Stimulated activated naive CD8-positive, alpha-beta T cell treated with anti-CD3 and anti-CD28 coated beads, Interleukin-15, amount 100 ng/mL, for 72 hours (primary cell): ENCODE measurements at regions not wholly inside any gene's neighbourhood (a gene's known extent, or its start where the extent isn't known, plus 50 kb on each side); places are given as distances from the start of the nearest gene placed in this dataset.

ENCODE experiments used
- ATAC-seq: fragments of 150-1000 bp; cut with Tn5 transposase; 2 replicates; pipeline ENCODE4 v1.10.0; 2021; ENCODE audit warnings: mild to moderate bottlenecking, moderate library complexity
- DNase-seq, 2 donors: peaks; one replicate each; pipeline ENCODE4 v3.0.0; 2021 to 2022
- H3K27ac Mint-ChIP-seq, 2 donors: one replicate each; pipeline ENCODE4 v1.8.0; 2022; ENCODE audit warnings: mild to moderate bottlenecking in 2 of 2, mixed read lengths in 2 of 2, moderate library complexity in 2 of 2
- H3K27me3 Mint-ChIP-seq: one replicate; pipeline ENCODE4 v1.8.0; 2022; ENCODE audit warnings: mixed read lengths
- H3K4me1 Mint-ChIP-seq: one replicate; pipeline ENCODE4 v1.8.0; 2022; ENCODE audit warnings: mild to moderate bottlenecking, mixed read lengths
- H3K4me3 Mint-ChIP-seq, 2 donors: one replicate each; pipeline ENCODE4 v1.8.0; 2022; ENCODE audit warnings: mild to moderate bottlenecking in 2 of 2, mixed read lengths in 2 of 2, moderate library complexity in 1 of 2
- H3K9me3 Mint-ChIP-seq, 2 donors: one replicate each; pipeline ENCODE4 v1.8.0; 2022; ENCODE audit warnings: mixed read lengths in 2 of 2

GRCh38 chr4:106708464-106708816, 327.7 kb downstream of the DKK2 start:
- ATAC-seq (no peak), DNase-seq (no peak)
- H3K4me3 Mint-ChIP-seq: no peak overlapping the region
- no peak overlapping the region for H3K27ac Mint-ChIP-seq
- peaks cover 17 to 18% of the 10 kb centered on the region in 2 donors for H3K9me3 Mint-ChIP-seq
- no peaks in the 10 kb centered on the region for H3K27me3 Mint-ChIP-seq
- H3K4me1 Mint-ChIP-seq: no peaks in the 10 kb centered on the region

- H3K9me3 Mint-ChIP-seq: peaks cover 12 to 13% of the 10 kb centered on the region in 2 donors
- DNase-seq: no peak
- no peak overlapping the region for H3K27ac Mint-ChIP-seq
- no peaks in the 10 kb centered on the region for H3K4me1 Mint-ChIP-seq
- no peak overlapping the region for H3K4me3 Mint-ChIP-seq
- H3K27me3 Mint-ChIP-seq: no peaks in the 10 kb centered on the region
- ATAC-seq: no peak
Observed at GRCh38 chr4:106707776-106708463, 328.2 kb downstream of the DKK2 start.

- Mint-ChIP-seq H3K27me3 (no peaks in the 10 kb centered on the region), H3K4me3 (no peak overlapping the region), H3K4me1 (no peaks in the 10 kb centered on the region), H3K9me3 (peaks cover 7 to 8% of the 10 kb centered on the region in 2 donors), H3K27ac (no peak overlapping the region)
- ATAC-seq (no peak), DNase-seq (no peak)
Observed at GRCh38 chr4:106704253-106704870, 331.8 kb downstream of the DKK2 start.

GRCh38 chr4:106700321-106700720, 331.7 kb upstream of the GIMD1 start:
- DNase-seq: no peak
- no peak for ATAC-seq
- H3K9me3 Mint-ChIP-seq: peaks cover under 1% of the 10 kb centered on the region in 2 donors
- no peaks in the 10 kb centered on the region for H3K4me1 Mint-ChIP-seq
- H3K27me3 Mint-ChIP-seq: no peaks in the 10 kb centered on the region
- no peak overlapping the region for H3K4me3 Mint-ChIP-seq
- H3K27ac Mint-ChIP-seq: no peak overlapping the region

- no peak for ATAC-seq
- H3K27ac Mint-ChIP-seq: no peak overlapping the region
- no peak overlapping the region for H3K4me3 Mint-ChIP-seq
- H3K27me3 Mint-ChIP-seq: no peaks in the 10 kb centered on the region
- H3K4me1 Mint-ChIP-seq: no peaks in the 10 kb centered on the region
- peaks cover 0 to 11% of the 10 kb centered on the region in 2 donors for H3K9me3 Mint-ChIP-seq
- DNase-seq: no peak
Observed at GRCh38 chr4:106698621-106699195, 330.1 kb upstream of the GIMD1 start.

- Mint-ChIP-seq H3K27me3 (no peaks in the 10 kb centered on the region), H3K4me1 (no peaks in the 10 kb centered on the region), H3K27ac (no peak overlapping the region), H3K9me3 (peaks cover 0 to 11% of the 10 kb centered on the region in 2 donors), H3K4me3 (no peak overlapping the region)
- ATAC-seq (no peak), DNase-seq (no peak)
Observed at GRCh38 chr4:106695501-106696262, 327.1 kb upstream of the GIMD1 start.

- H3K4me1 Mint-ChIP-seq: no peaks in the 10 kb centered on the region
- no peaks in the 10 kb centered on the region for H3K27me3 Mint-ChIP-seq
- no peak overlapping the region for H3K27ac Mint-ChIP-seq
- no peak overlapping the region for H3K4me3 Mint-ChIP-seq
- DNase-seq (no peak), ATAC-seq (no peak)
- peaks cover 0 to 11% of the 10 kb centered on the region in 2 donors for H3K9me3 Mint-ChIP-seq
Observed at GRCh38 chr4:106694232-106694631, 325.7 kb upstream of the GIMD1 start.

- ATAC-seq: no peak
- Mint-ChIP-seq H3K9me3 (peaks cover 1 to 14% of the 10 kb centered on the region in 2 donors), H3K27me3 (no peaks in the 10 kb centered on the region), H3K4me3 (no peak overlapping the region), H3K27ac (no peak overlapping the region), H3K4me1 (no peaks in the 10 kb centered on the region)
- DNase-seq: no peak
Observed at GRCh38 chr4:106691749-106692148, 323.2 kb upstream of the GIMD1 start.

- Mint-ChIP-seq H3K27me3 (no peaks in the 10 kb centered on the region), H3K9me3 (peaks cover 6 to 23% of the 10 kb centered on the region in 2 donors), H3K4me3 (no peak overlapping the region), H3K4me1 (no peaks in the 10 kb centered on the region), H3K27ac (no peak overlapping the region)
- no peak for DNase-seq
- ATAC-seq: no peak
Observed at GRCh38 chr4:106690487-106690886, 321.9 kb upstream of the GIMD1 start.

GRCh38 chr4:106687026-106687425, 318.4 kb upstream of the GIMD1 start:
- H3K4me1 Mint-ChIP-seq: no peaks in the 10 kb centered on the region
- H3K9me3 Mint-ChIP-seq: peaks cover 19 to 20% of the 10 kb centered on the region in 2 donors
- H3K4me3 Mint-ChIP-seq: no peak overlapping the region
- DNase-seq (no peak), ATAC-seq (no peak)
- H3K27me3 Mint-ChIP-seq: no peaks in the 10 kb centered on the region
- H3K27ac Mint-ChIP-seq: no peak overlapping the region

- peaks cover 19 to 22% of the 10 kb centered on the region in 2 donors for H3K9me3 Mint-ChIP-seq
- H3K27ac Mint-ChIP-seq: no peak overlapping the region
- ATAC-seq: peak; percentile 56
- H3K4me1 Mint-ChIP-seq: no peaks in the 10 kb centered on the region
- no peaks in the 10 kb centered on the region for H3K27me3 Mint-ChIP-seq
- DNase-seq: no peak
- H3K4me3 Mint-ChIP-seq: no peak overlapping the region
Observed at GRCh38 chr4:106681381-106681921, 312.9 kb upstream of the GIMD1 start.

- no peak overlapping the region for H3K4me3 Mint-ChIP-seq
- ATAC-seq: no peak
- no peak for DNase-seq
- H3K27ac Mint-ChIP-seq: peak overlapping the region in 1 of 2 donors; percentile 44
- H3K9me3 Mint-ChIP-seq: peaks cover 13 to 20% of the 10 kb centered on the region in 2 donors
- no peaks in the 10 kb centered on the region for H3K4me1 Mint-ChIP-seq
- no peaks in the 10 kb centered on the region for H3K27me3 Mint-ChIP-seq
Observed at GRCh38 chr4:106679063-106679462, 310.5 kb upstream of the GIMD1 start.

GRCh38 chr4:106677213-106677612, 308.6 kb upstream of the GIMD1 start:
- H3K27me3 Mint-ChIP-seq: no peaks in the 10 kb centered on the region
- no peak for DNase-seq
- no peak for ATAC-seq
- no peak overlapping the region for H3K27ac Mint-ChIP-seq
- H3K9me3 Mint-ChIP-seq: peaks cover 7 to 10% of the 10 kb centered on the region in 2 donors
- no peaks in the 10 kb centered on the region for H3K4me1 Mint-ChIP-seq
- H3K4me3 Mint-ChIP-seq: no peak overlapping the region

GRCh38 chr4:106676173-106676921, 307.8 kb upstream of the GIMD1 start:
- peaks cover 0 to 5% of the 10 kb centered on the region in 2 donors for H3K9me3 Mint-ChIP-seq
- H3K4me1 Mint-ChIP-seq: no peaks in the 10 kb centered on the region
- H3K27ac Mint-ChIP-seq: no peak overlapping the region
- no peak for ATAC-seq
- H3K4me3 Mint-ChIP-seq: no peak overlapping the region
- no peaks in the 10 kb centered on the region for H3K27me3 Mint-ChIP-seq
- no peak for DNase-seq

GRCh38 chr4:106671716-106672115, 303.1 kb upstream of the GIMD1 start:
- no peaks in the 10 kb centered on the region for H3K4me1 Mint-ChIP-seq
- no peak overlapping the region for H3K4me3 Mint-ChIP-seq
- H3K27me3 Mint-ChIP-seq: no peaks in the 10 kb centered on the region
- ATAC-seq (no peak), DNase-seq (no peak)
- no peak overlapping the region for H3K27ac Mint-ChIP-seq
- peaks cover 0 to 8% of the 10 kb centered on the region in 2 donors for H3K9me3 Mint-ChIP-seq
